Keratinocyte (primary cell): ENCODE measurements at regions not wholly inside any gene's neighbourhood (a gene's known extent, or its start where the extent isn't known, plus 50 kb on each side); places are given as distances from the start of the nearest gene placed in this dataset.

Experiments
- DNase-seq: peaks from one replicate; pipeline ENCODE4 v3.0.0-alpha.2; 2011; ENCODE audit warnings: low read depth, missing footprints, low spot score
- FAIRE-seq: peaks from 2 replicates; lab custom pipeline; 2011; peaks lifted over from hg19 to GRCh38; lab: Jason Lieb, UNC
- H2AFZ ChIP-seq: 2 replicates; pipeline ENCODE4 v1.6.0; 2012; ENCODE audit warnings: low read length, control low read depth, inconsistent platforms; ENCODE audit not compliant: control insufficient read depth
- H3K27ac ChIP-seq: 2 replicates; pipeline ENCODE4 v1.5.1; 2011; ENCODE audit warnings: low read length; ENCODE audit not compliant: control insufficient read depth, insufficient read depth
- H3K27me3 ChIP-seq: 3 replicates; pipeline ENCODE4 v1.6.0; 2011; ENCODE audit warnings: low read length; ENCODE audit not compliant: control insufficient read depth, insufficient read depth; ENCODE audit errors: extremely low read depth
- H3K36me3 ChIP-seq, 2 experiments: 2 replicates in 1 of 2; 3 replicates in 1 of 2; pipeline ENCODE4 v1.5.1; 2011; ENCODE audit warnings: low read length in 2 of 2, mild to moderate bottlenecking in 1 of 2; ENCODE audit not compliant: control insufficient read depth in 2 of 2, insufficient read depth in 2 of 2; ENCODE audit errors: extremely low read depth in 1 of 2
- H3K4me1 ChIP-seq: 3 replicates; pipeline ENCODE4 v1.5.1; 2011; ENCODE audit warnings: low read length; ENCODE audit not compliant: control insufficient read depth, insufficient read depth; ENCODE audit errors: extremely low read depth
- H3K4me2 ChIP-seq: 3 replicates; pipeline ENCODE4 v1.6.0; 2011; ENCODE audit warnings: low read depth, low read length; ENCODE audit not compliant: control insufficient read depth, insufficient read depth; ENCODE audit errors: extremely low read depth
- H3K4me3 ChIP-seq, 3 experiments: fragments of 200-600 bp in 1 of 3; sonication (generic) in 1 of 3; 2 replicates in 2 of 3; 3 replicates in 1 of 3; pipeline ENCODE4 v1.5.1; 2011 to 2016; ENCODE audit warnings: low read length in 3 of 3, mild to moderate bottlenecking in 3 of 3, control low read depth in 2 of 3, inconsistent platforms in 1 of 3, low read depth in 1 of 3, mixed read lengths in 1 of 3, mixed run types in 1 of 3, moderate library complexity in 1 of 3; ENCODE audit not compliant: control insufficient read depth in 2 of 3, insufficient read depth in 2 of 3; ENCODE audit errors: extremely low read depth in 1 of 3
- H3K79me2 ChIP-seq: 2 replicates; pipeline ENCODE4 v1.6.0; 2012; ENCODE audit warnings: low read length; ENCODE audit not compliant: control insufficient read depth, insufficient read depth
- H3K9ac ChIP-seq: 3 replicates; pipeline ENCODE4 v1.6.0; 2011; ENCODE audit warnings: low read length; ENCODE audit not compliant: control insufficient read depth, insufficient read depth; ENCODE audit errors: extremely low read depth
- H3K9me1 ChIP-seq: 3 replicates; pipeline ENCODE4 v1.6.0; 2011; ENCODE audit warnings: low read length; ENCODE audit not compliant: control insufficient read depth, insufficient read depth; ENCODE audit errors: extremely low read depth
- H3K9me3 ChIP-seq: 2 replicates; pipeline ENCODE4 v1.5.1; 2012; ENCODE audit warnings: low read depth, low read length; ENCODE audit not compliant: control insufficient read depth
- H4K20me1 ChIP-seq: 3 replicates; pipeline ENCODE4 v1.6.0; 2011; ENCODE audit warnings: low read length; ENCODE audit not compliant: control insufficient read depth, insufficient read depth; ENCODE audit errors: extremely low read depth
- CTCF ChIP-seq, 3 experiments: IDR thresholded peaks in 1 of 3; conservative IDR thresholded peaks in 1 of 3; optimal IDR thresholded peaks in 1 of 3; 2 replicates in 2 of 3; 3 replicates in 1 of 3; pipeline versions ENCODE3 to v1.5.1; 2011; ENCODE audit warnings: low read length in 3 of 3, mild to moderate bottlenecking in 3 of 3, moderate library complexity in 2 of 3, control low read depth in 1 of 3, inconsistent platforms in 1 of 3; ENCODE audit not compliant: insufficient read depth in 2 of 3; ENCODE audit errors: extremely low read depth in 1 of 3
- EZH2 ChIP-seq: IDR thresholded peaks from one replicate; pipeline ENCODE4 v1.6.1; 2012; ENCODE audit warnings: inconsistent platforms, mild to moderate bottlenecking, low read length, moderate library complexity
- dilution Hi-C: fragments of 300-500 bp; cut with MboI; formaldehyde crosslinking; loops from one replicate; pipeline ENCODE4 v1.7.0; 2020; ENCODE audit warnings: low sequenced_read_pairs; ENCODE audit not compliant: extremely low pct_ligation_motif_present

GRCh38 chr1:68976916-68977610 is 480.2 kb upstream of the DEPDC1 start:
- FAIRE-seq: no peak
- H3K9ac ChIP-seq: no peak overlapping the region

GRCh38 chr1:68979891-68980290 is 483.0 kb upstream of the DEPDC1 start:
- Histone ChIP-seq H3K4me3 (no peak overlapping the region), H3K9me1 (no peaks in the 10 kb centered on the region), H3K27ac (no peak overlapping the region), H3K9me3 (no peaks in the 10 kb centered on the region), H3K4me2 (no peak overlapping the region), H4K20me1 (no peaks in the 10 kb centered on the region), H2AFZ (no peak overlapping the region), H3K79me2 (no peaks in the 10 kb centered on the region), H3K27me3 (no peaks in the 10 kb centered on the region), H3K4me1 (no peaks in the 10 kb centered on the region), H3K36me3 (no peaks in the 10 kb centered on the region), H3K9ac (no peak overlapping the region)
- no peak for FAIRE-seq
- TF ChIP-seq CTCF (optimal IDR thresholded peaks at IDR 0.05 in 1 of 3, IDR thresholded peaks at IDR 0.05 in 1 of 3, conservative IDR thresholded peaks at IDR 0.05 in 1 of 3; ENCODE audit: extremely low read depth in 1 of 3, insufficient read depth in 2 of 3, low read length in 3 of 3) (no peak), EZH2 (no peak)
- DNase-seq: no peak
- dilution Hi-C loops: no loop called here

More at GRCh38 chr1:68976916-68977610, 480.2 kb upstream of the DEPDC1 start:
- DNase-seq: no peak
- Histone ChIP-seq H3K4me2 (no peak overlapping the region), H3K27ac (no peak overlapping the region), H4K20me1 (no peaks in the 10 kb centered on the region), H3K36me3 (no peaks in the 10 kb centered on the region), H3K79me2 (no peaks in the 10 kb centered on the region), H3K9me3 (no peaks in the 10 kb centered on the region), H2AFZ (no peak overlapping the region), H3K4me1 (no peaks in the 10 kb centered on the region), H3K4me3 (no peak overlapping the region), H3K27me3 (no peaks in the 10 kb centered on the region), H3K9me1 (no peaks in the 10 kb centered on the region)
- no peak for TF ChIP-seq CTCF (optimal IDR thresholded peaks at IDR 0.05 in 1 of 3, IDR thresholded peaks at IDR 0.05 in 1 of 3, conservative IDR thresholded peaks at IDR 0.05 in 1 of 3; ENCODE audit: extremely low read depth in 1 of 3, insufficient read depth in 2 of 3, low read length in 3 of 3)
- TF ChIP-seq EZH2: no peak
- dilution Hi-C loops: no loop called here
